Neuronal stem cell (in vitro differentiated cells): ENCODE measurements at regions not wholly inside any gene's neighbourhood (a gene's known extent, or its start where the extent isn't known, plus 50 kb on each side); places are given as distances from the start of the nearest gene placed in this dataset.

Experiments
- DNase-seq: peaks from one replicate; pipeline ENCODE4 v3.0.0-alpha.2; 2013; ENCODE audit warnings: low spot score
- H2AFZ ChIP-seq: one replicate; pipeline ENCODE4 v1.6.1; 2013; ENCODE audit warnings: mild to moderate bottlenecking, low read length, inconsistent platforms
- H2AK5ac ChIP-seq: 2 replicates; pipeline ENCODE4 v1.6.1; 2013; ENCODE audit warnings: low read depth, mild to moderate bottlenecking, inconsistent platforms, low read length, moderate library complexity, mixed read lengths
- H2BK120ac ChIP-seq: 2 replicates; pipeline ENCODE4 v1.6.1; 2013; ENCODE audit warnings: low read depth, mild to moderate bottlenecking, inconsistent platforms, low read length, moderate library complexity, mixed read lengths
- H2BK12ac ChIP-seq: one replicate; pipeline ENCODE4 v1.6.1; 2013; ENCODE audit warnings: low read length, inconsistent platforms
- H2BK15ac ChIP-seq: 2 replicates; pipeline ENCODE4 v1.6.1; 2013; ENCODE audit warnings: mild to moderate bottlenecking, low read length, inconsistent platforms, mixed read lengths
- H2BK5ac ChIP-seq: one replicate; pipeline ENCODE4 v1.6.1; 2013; ENCODE audit warnings: inconsistent platforms, mild to moderate bottlenecking, low read length, moderate library complexity
- H3K14ac ChIP-seq: one replicate; pipeline ENCODE4 v1.6.1; 2013; ENCODE audit warnings: low read length, inconsistent platforms
- H3K18ac ChIP-seq: 2 replicates; pipeline ENCODE4 v1.6.1; 2013; ENCODE audit warnings: low read length, inconsistent platforms
- H3K23ac ChIP-seq: 2 replicates; pipeline ENCODE4 v1.6.1; 2013; ENCODE audit warnings: low read depth, mild to moderate bottlenecking, mixed read lengths, low read length, inconsistent platforms; ENCODE audit not compliant: poor library complexity
- H3K27ac ChIP-seq: replicated peaks from 3 replicates; pipeline ENCODE4 v1.5.1; 2013; ENCODE audit warnings: low read length, inconsistent platforms
- H3K27me3 ChIP-seq, 3 experiments: 2 replicates each; pipeline ENCODE4 v1.6.1; 2013; ENCODE audit warnings: low read length in 3 of 3, mild to moderate bottlenecking in 2 of 3, inconsistent platforms in 1 of 3, low read depth in 1 of 3, mixed read lengths in 1 of 3, moderate library complexity in 1 of 3; ENCODE audit not compliant: control insufficient read depth in 3 of 3, insufficient read depth in 3 of 3
- H3K36me3 ChIP-seq, 2 donors: replicated peaks in 1 of 2; 2 replicates each; pipeline ENCODE4 v1.6.1; 2013; ENCODE audit warnings: low read length in 2 of 2; ENCODE audit not compliant: control insufficient read depth in 2 of 2, insufficient read depth in 2 of 2
- H3K4ac ChIP-seq: 2 replicates; pipeline ENCODE4 v1.6.1; 2013; ENCODE audit warnings: inconsistent platforms, mild to moderate bottlenecking, low read length, moderate library complexity
- H3K4me1 ChIP-seq, 2 donors: 1 replicate in 1 of 2; 2 replicates in 1 of 2; pipeline ENCODE4 v1.6.1; 2013; ENCODE audit warnings: low read length in 2 of 2, low read depth in 1 of 2; ENCODE audit not compliant: control insufficient read depth in 2 of 2, insufficient read depth in 1 of 2
- H3K4me2 ChIP-seq: one replicate; pipeline ENCODE4 v1.6.1; 2013; ENCODE audit warnings: mild to moderate bottlenecking, low read length, inconsistent platforms; ENCODE audit not compliant: insufficient read depth, poor library complexity, severe bottlenecking
- H3K4me3 ChIP-seq, 2 donors: 2 replicates each; pipeline ENCODE4 v1.5.1; 2013; ENCODE audit warnings: low read length in 2 of 2, mild to moderate bottlenecking in 2 of 2, inconsistent platforms in 1 of 2, moderate library complexity in 1 of 2
- H3K79me1 ChIP-seq: one replicate; pipeline ENCODE4 v1.6.1; 2013; ENCODE audit warnings: low read depth, mild to moderate bottlenecking, inconsistent platforms, low read length, moderate library complexity
- H3K9ac ChIP-seq: one replicate; pipeline ENCODE4 v1.6.1; 2013; ENCODE audit warnings: mild to moderate bottlenecking, low read depth, low read length, inconsistent platforms; ENCODE audit not compliant: poor library complexity
- H3K9me3 ChIP-seq, 2 donors: replicated peaks in 1 of 2; 2 replicates each; pipeline versions ENCODE3 to v1.6.1; 2013; ENCODE audit warnings: low read length in 2 of 2, mild to moderate bottlenecking in 2 of 2, inconsistent platforms in 1 of 2, low read depth in 1 of 2, mixed read lengths in 1 of 2, moderate library complexity in 1 of 2; ENCODE audit not compliant: control insufficient read depth in 2 of 2, insufficient read depth in 1 of 2
- H4K8ac ChIP-seq: one replicate; pipeline ENCODE4 v1.6.1; 2013; ENCODE audit warnings: low read depth, mild to moderate bottlenecking, inconsistent platforms, low read length, moderate library complexity
- H4K91ac ChIP-seq: one replicate; pipeline ENCODE4 v1.6.1; 2013; ENCODE audit warnings: low read length, low read depth, mild to moderate bottlenecking, inconsistent platforms; ENCODE audit not compliant: poor library complexity
- whole genome bisulfite sequencing, 2 donors: extraction: QIAGEN DNeasy Blood & Tissue Kit; methylation state at CpG; one replicate each; pipeline ENCODE4 v1.1.7; 2013; ENCODE audit warnings: missing lambda C conversion rate in 2 of 2, mixed read lengths in 1 of 2; ENCODE audit not compliant: insufficient read length in 2 of 2, insufficient replicate concordance in 1 of 2; ENCODE audit errors: extremely low coverage in 2 of 2; 5-methylcytosine and 5-hydroxymethylcytosine counted together

GRCh38 chr12:87812681-87813080, 216.5 kb downstream of the C12orf50 start:
- no peak overlapping the region for H3K14ac ChIP-seq
- no peak overlapping the region for H2AK5ac ChIP-seq
- no peak overlapping the region for H3K27ac ChIP-seq

GRCh38 chr12:87812030-87812429, 217.2 kb downstream of the C12orf50 start:
- no peak overlapping the region for H2AK5ac ChIP-seq
- no peak overlapping the region for H3K23ac ChIP-seq
- H3K36me3 ChIP-seq: no peaks in the 10 kb centered on the region
- no CpG with 5 or more reads among the region's 1 CpG for WGBS, 2 donors
- no peak overlapping the region for H2BK5ac ChIP-seq
- H2BK12ac ChIP-seq: no peak overlapping the region
- H3K9me3 ChIP-seq: no peaks in the 10 kb centered on the region
- H2BK120ac ChIP-seq: no peak overlapping the region
- no peak overlapping the region for H3K4me3 ChIP-seq
- no peak overlapping the region for H3K4me2 ChIP-seq
- H3K9ac ChIP-seq: no peak overlapping the region
- H2BK15ac ChIP-seq: no peak overlapping the region
- DNase-seq: no peak
- peaks cover 0 to 8% of the 10 kb centered on the region in 2 donors for H3K4me1 ChIP-seq
- H3K27ac ChIP-seq: no peak overlapping the region
- no peak overlapping the region for H4K91ac ChIP-seq
- H2AFZ ChIP-seq: no peak overlapping the region
- no peak overlapping the region for H3K14ac ChIP-seq
- H3K18ac ChIP-seq: no peak overlapping the region
- no peaks in the 10 kb centered on the region for H3K27me3 ChIP-seq
- no peaks in the 10 kb centered on the region for H3K79me1 ChIP-seq
- no peak overlapping the region for H3K4ac ChIP-seq
- no peak overlapping the region for H4K8ac ChIP-seq

More at GRCh38 chr12:87812681-87813080, 216.5 kb downstream of the C12orf50 start:
- H4K8ac ChIP-seq: no peak overlapping the region
- H4K91ac ChIP-seq: no peak overlapping the region
- H2AFZ ChIP-seq: no peak overlapping the region
- DNase-seq: no peak
- H3K18ac ChIP-seq: no peak overlapping the region
- peaks cover 0 to 2% of the 10 kb centered on the region in 2 donors for H3K4me1 ChIP-seq
- H2BK120ac ChIP-seq: no peak overlapping the region
- H3K4me2 ChIP-seq: no peak overlapping the region
- no CpG with 5 or more reads among the region's 2 CpGs for WGBS, 2 donors
- no peaks in the 10 kb centered on the region for H3K36me3 ChIP-seq
- H3K9ac ChIP-seq: no peak overlapping the region
- H2BK12ac ChIP-seq: no peak overlapping the region
- H3K4me3 ChIP-seq: no peak overlapping the region
- no peaks in the 10 kb centered on the region for H3K9me3 ChIP-seq
- H3K79me1 ChIP-seq: no peaks in the 10 kb centered on the region
- H3K27me3 ChIP-seq: no peaks in the 10 kb centered on the region
- no peak overlapping the region for H2BK5ac ChIP-seq
- H3K4ac ChIP-seq: no peak overlapping the region
- no peak overlapping the region for H2BK15ac ChIP-seq
- no peak overlapping the region for H3K23ac ChIP-seq

- H3K27ac ChIP-seq: no peak overlapping the region
- H3K23ac ChIP-seq: no peak overlapping the region
- no peak overlapping the region for H2BK5ac ChIP-seq
- H3K36me3 ChIP-seq: no peaks in the 10 kb centered on the region
- no peak overlapping the region for H3K14ac ChIP-seq
- no peaks in the 10 kb centered on the region for H3K9me3 ChIP-seq
- peaks cover 2 to 17% of the 10 kb centered on the region in 2 donors for H3K4me1 ChIP-seq
- no peak overlapping the region for H2BK12ac ChIP-seq
- WGBS, 2 donors: no CpG with 5 or more reads among the region's 2 CpGs
- H4K91ac ChIP-seq: no peak overlapping the region
- H3K18ac ChIP-seq: no peak overlapping the region
- H2AFZ ChIP-seq: no peak overlapping the region
- H2BK15ac ChIP-seq: no peak overlapping the region
- no peak overlapping the region for H4K8ac ChIP-seq
- no peak overlapping the region for H2BK120ac ChIP-seq
- H3K9ac ChIP-seq: no peak overlapping the region
- no peak overlapping the region for H2AK5ac ChIP-seq
- no peaks in the 10 kb centered on the region for H3K79me1 ChIP-seq
- no peak overlapping the region for H3K4me3 ChIP-seq
- no peak for DNase-seq
- H3K27me3 ChIP-seq: no peaks in the 10 kb centered on the region
- no peak overlapping the region for H3K4ac ChIP-seq
- H3K4me2 ChIP-seq: no peak overlapping the region
These were observed 219.3 kb downstream of the C12orf50 start for GRCh38 chr12:87809916-87810315.

GRCh38 chr12:87807086-87807485, 222.1 kb downstream of the C12orf50 start:
- Histone ChIP-seq H2BK15ac (no peak overlapping the region), H3K79me1 (no peaks in the 10 kb centered on the region), H4K8ac (no peak overlapping the region), H3K14ac (no peak overlapping the region), H3K4me2 (no peak overlapping the region), H3K4me3 (no peak overlapping the region), H3K27ac (no peak overlapping the region), H3K27me3 (no peaks in the 10 kb centered on the region), H2BK5ac (no peak overlapping the region), H2AFZ (peak overlapping the region; percentile 75), H2BK12ac (no peak overlapping the region), H4K91ac (no peak overlapping the region), H3K9ac (no peak overlapping the region), H3K18ac (no peak overlapping the region), H3K23ac (no peak overlapping the region), H2AK5ac (no peak overlapping the region), H3K9me3 (no peaks in the 10 kb centered on the region), H3K36me3 (no peaks in the 10 kb centered on the region), H3K4me1 (peaks cover 2 to 17% of the 10 kb centered on the region in 2 donors), H3K4ac (no peak overlapping the region), H2BK120ac (no peak overlapping the region)
- no peak for DNase-seq
- no CpG with 5 or more reads among the region's 1 CpG for WGBS, 2 donors
